HEK293T (cell line): ENCODE measurements at regions not wholly inside any gene's neighbourhood (a gene's known extent, or its start where the extent isn't known, plus 50 kb on each side); places are given as distances from the start of the nearest gene placed in this dataset.

Experiments used
- CTCF ChIA-PET: fragments of 350-600 bp; formaldehyde crosslinking; extraction: SDS; loops from one replicate; lab custom pipeline; 2021; ENCODE audit warnings: antibody characterized with exemption, inconsistent platforms; lab: Yijun Ruan, JAX
- POLR2A ChIA-PET: fragments of 350-600 bp; formaldehyde crosslinking; extraction: SDS; loops from one replicate; lab custom pipeline; 2020; ENCODE audit warnings: antibody characterized with exemption, inconsistent platforms; lab: Yijun Ruan, JAX
- DNase-seq: peaks from one replicate; pipeline ENCODE4 v3.0.0; 2012; ENCODE audit warnings: mixed read lengths; ENCODE audit errors: extremely low spot score
- ARNT ChIP-seq: fragments of 450-650 bp; IDR thresholded peaks from 2 replicates; pipeline ENCODE4 v1.6.1; 2017; ENCODE audit warnings: mild to moderate bottlenecking
- BHLHE40 ChIP-seq: fragments of 450-650 bp; IDR thresholded peaks from 2 replicates; pipeline ENCODE4 v1.6.1; 2016; ENCODE audit warnings: mild to moderate bottlenecking, moderate library complexity, borderline replicate concordance
- CTBP1 ChIP-seq: fragments of 450-650 bp; IDR thresholded peaks from 2 replicates; pipeline ENCODE4 v1.6.1; 2016; ENCODE audit warnings: borderline replicate concordance
- ELF4 ChIP-seq: fragments of 450-650 bp; IDR thresholded peaks from 2 replicates; pipeline ENCODE4 v1.6.1; 2017; ENCODE audit warnings: antibody characterized with exemption
- FOXA1 ChIP-seq: fragments of 450-650 bp; IDR thresholded peaks from 2 replicates; pipeline ENCODE4 v1.6.1; 2016; ENCODE audit warnings: mild to moderate bottlenecking
- FOXK2 ChIP-seq: fragments of 450-650 bp; IDR thresholded peaks from 2 replicates; pipeline ENCODE4 v1.6.1; 2016; ENCODE audit warnings: mild to moderate bottlenecking
- FOXM1 ChIP-seq: fragments of 450-650 bp; IDR thresholded peaks from 2 replicates; pipeline ENCODE4 v1.6.1; 2017; ENCODE audit warnings: mild to moderate bottlenecking, borderline replicate concordance
- HDGF ChIP-seq: fragments of 450-650 bp; IDR thresholded peaks from 2 replicates; pipeline ENCODE4 v1.6.1; 2017; ENCODE audit warnings: antibody characterized with exemption, borderline replicate concordance
- L3MBTL2 ChIP-seq: fragments of 450-650 bp; conservative IDR thresholded peaks from 2 replicates; pipeline ENCODE4 v1.6.1; 2016; ENCODE audit warnings: mild to moderate bottlenecking
- LEF1 ChIP-seq: fragments of 450-650 bp; IDR thresholded peaks from 2 replicates; pipeline ENCODE4 v1.6.1; 2017; ENCODE audit warnings: mild to moderate bottlenecking, borderline replicate concordance
- NFRKB ChIP-seq: fragments of 450-650 bp; IDR thresholded peaks from 2 replicates; pipeline ENCODE4 v1.6.1; 2016; ENCODE audit warnings: mild to moderate bottlenecking, moderate library complexity
- SP1 ChIP-seq: fragments of 450-650 bp; IDR thresholded peaks from 2 replicates; pipeline ENCODE4 v1.6.1; 2017
- SUZ12 ChIP-seq: fragments of 450-650 bp; IDR thresholded peaks from 2 replicates; pipeline ENCODE4 v1.6.1; 2016; ENCODE audit warnings: mild to moderate bottlenecking
- TARDBP ChIP-seq: fragments of 450-650 bp; IDR thresholded peaks from 2 replicates; pipeline ENCODE4 v1.6.1; 2016
- ZNF384 ChIP-seq: fragments of 450-650 bp; IDR thresholded peaks from 2 replicates; pipeline ENCODE4 v1.6.1; 2016
- TF ChIP-seq, protein P1 (sequence below): fragments of 450-650 bp; IDR thresholded peaks from 2 replicates; pipeline ENCODE4 v1.6.1; 2016

DNA sequence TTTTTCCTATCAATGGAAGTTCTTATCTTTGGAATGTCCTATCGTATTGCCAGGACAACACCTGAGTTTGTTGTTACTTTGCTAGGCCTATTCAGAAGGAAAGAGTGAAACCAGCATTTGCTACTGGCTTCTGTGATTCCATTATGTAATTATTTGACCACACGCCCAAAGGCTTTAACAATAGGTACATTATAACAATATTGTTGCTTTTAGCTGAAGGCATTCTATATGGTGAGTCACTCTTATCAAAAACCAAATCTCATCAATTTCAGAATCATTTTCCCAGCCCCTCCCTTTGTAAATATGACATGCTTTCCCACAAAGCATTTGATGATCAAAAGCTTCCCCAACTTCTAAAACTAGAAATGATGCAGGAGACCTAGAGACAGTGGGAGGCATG, 294.4 kb upstream of the NEBL start:
- CTCF ChIA-PET: no interaction called here
- no peak for DNase-seq
- POLR2A ChIA-PET: no interaction called here
- TF ChIP-seq FOXK2 (no peak), NFRKB (no peak), SP1 (no peak)

DNA sequence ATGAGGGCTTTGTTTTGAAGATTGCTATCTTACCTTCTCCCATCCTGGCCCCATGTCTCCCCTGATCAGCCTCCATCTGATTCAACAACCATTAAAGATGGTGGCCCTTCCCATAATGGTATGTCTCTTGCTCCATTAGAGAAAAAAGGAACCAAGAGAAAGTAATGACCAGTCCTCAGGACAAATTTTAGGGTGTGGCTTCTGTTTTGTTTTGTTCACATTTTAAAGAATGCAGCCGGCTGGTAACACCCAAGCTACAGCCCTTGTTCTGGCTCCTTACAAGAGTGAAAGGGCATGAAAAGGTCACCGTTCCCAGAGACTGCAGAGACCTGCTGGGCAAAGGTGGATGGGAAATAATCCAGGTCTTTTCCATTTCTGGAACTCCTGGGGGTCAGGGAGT, 287.9 kb upstream of the NEBL start:
- CTCF ChIA-PET: no interaction called here
- no peak for TF ChIP-seq FOXA1
- TF ChIP-seq ARNT: no peak
- no peak for TF ChIP-seq BHLHE40
- no peak for TF ChIP-seq ZNF384
- no peak for TF ChIP-seq FOXK2
- TF ChIP-seq L3MBTL2: no peak
- no peak for TF ChIP-seq SP1
- no peak for TF ChIP-seq ELF4
- no peak for TF ChIP-seq SUZ12
- TF ChIP-seq HDGF: no peak
- TF ChIP-seq, protein P1, sequence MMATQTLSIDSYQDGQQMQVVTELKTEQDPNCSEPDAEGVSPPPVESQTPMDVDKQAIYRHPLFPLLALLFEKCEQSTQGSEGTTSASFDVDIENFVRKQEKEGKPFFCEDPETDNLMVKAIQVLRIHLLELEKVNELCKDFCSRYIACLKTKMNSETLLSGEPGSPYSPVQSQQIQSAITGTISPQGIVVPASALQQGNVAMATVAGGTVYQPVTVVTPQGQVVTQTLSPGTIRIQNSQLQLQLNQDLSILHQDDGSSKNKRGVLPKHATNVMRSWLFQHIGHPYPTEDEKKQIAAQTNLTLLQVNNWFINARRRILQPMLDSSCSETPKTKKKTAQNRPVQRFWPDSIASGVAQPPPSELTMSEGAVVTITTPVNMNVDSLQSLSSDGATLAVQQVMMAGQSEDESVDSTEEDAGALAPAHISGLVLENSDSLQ: no peak
- no peak for TF ChIP-seq FOXM1
- TF ChIP-seq TARDBP: no peak
- TF ChIP-seq LEF1: no peak
- no peak for TF ChIP-seq NFRKB
- TF ChIP-seq CTBP1: no peak
- no peak for DNase-seq
- POLR2A ChIA-PET: no interaction called here

DNA sequence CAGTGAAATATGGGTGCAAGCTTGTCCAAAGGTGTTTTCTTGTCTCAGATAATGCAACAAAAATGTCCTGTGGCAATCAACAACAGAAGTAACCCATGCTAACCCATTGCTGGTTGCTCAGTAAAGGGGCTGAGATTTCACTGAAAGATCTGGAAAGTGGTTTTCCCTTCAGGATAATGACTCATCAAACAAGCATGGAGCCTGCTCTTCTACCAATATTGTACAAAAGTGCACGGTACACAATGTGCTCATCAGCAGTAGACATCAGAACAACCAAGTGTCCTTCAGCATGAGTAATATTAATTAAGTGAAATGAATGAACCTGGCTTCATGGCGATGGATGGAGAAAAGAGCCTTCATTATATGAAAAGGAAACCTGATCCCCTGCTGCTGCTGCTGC, 287.1 kb upstream of the NEBL start:
- CTCF ChIA-PET: no interaction called here
- POLR2A ChIA-PET: no interaction called here
- TF ChIP-seq ZNF384: no peak
- no peak for TF ChIP-seq HDGF
- TF ChIP-seq CTBP1: no peak
- no peak for TF ChIP-seq TARDBP
- no peak for TF ChIP-seq FOXK2
- TF ChIP-seq FOXA1: no peak
- no peak for TF ChIP-seq NFRKB
- TF ChIP-seq L3MBTL2: no peak
- TF ChIP-seq SP1: no peak
- no peak for TF ChIP-seq FOXM1
- no peak for TF ChIP-seq LEF1
- TF ChIP-seq, protein P1: no peak
- no peak for TF ChIP-seq SUZ12
- TF ChIP-seq BHLHE40: no peak
- TF ChIP-seq ARNT: no peak
- TF ChIP-seq ELF4: no peak
- DNase-seq: no peak

DNA sequence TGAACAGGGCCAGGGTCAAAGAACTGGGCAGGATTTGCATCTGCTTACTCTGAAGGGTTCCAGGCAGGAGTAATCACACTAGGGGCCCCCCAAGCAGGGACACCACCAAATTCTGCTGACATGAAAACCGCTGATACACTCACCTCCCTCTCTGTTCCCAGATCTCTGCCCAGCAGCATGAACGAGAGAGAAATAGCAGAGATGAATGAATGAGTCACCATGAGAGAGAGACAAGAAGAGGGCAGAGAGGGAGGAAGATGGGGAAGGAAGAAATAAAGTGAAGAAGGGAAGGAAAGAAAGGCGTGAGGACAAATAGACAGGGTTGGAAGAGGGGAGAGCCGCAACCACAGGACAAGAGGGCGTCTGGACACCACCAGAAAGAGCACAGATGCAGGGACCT, 285.9 kb upstream of the NEBL start:
- POLR2A ChIA-PET: no interaction called here
- CTCF ChIA-PET: no interaction called here
- no peak for TF ChIP-seq L3MBTL2
- no peak for TF ChIP-seq BHLHE40
- TF ChIP-seq ARNT: no peak
- no peak for TF ChIP-seq FOXM1
- no peak for TF ChIP-seq ELF4
- TF ChIP-seq CTBP1: no peak
- TF ChIP-seq SUZ12: no peak
- TF ChIP-seq ZNF384: no peak
- no peak for TF ChIP-seq NFRKB
- TF ChIP-seq HDGF: no peak
- TF ChIP-seq FOXA1: no peak
- TF ChIP-seq TARDBP: no peak
- no peak for TF ChIP-seq FOXK2
- no peak for DNase-seq

DNA sequence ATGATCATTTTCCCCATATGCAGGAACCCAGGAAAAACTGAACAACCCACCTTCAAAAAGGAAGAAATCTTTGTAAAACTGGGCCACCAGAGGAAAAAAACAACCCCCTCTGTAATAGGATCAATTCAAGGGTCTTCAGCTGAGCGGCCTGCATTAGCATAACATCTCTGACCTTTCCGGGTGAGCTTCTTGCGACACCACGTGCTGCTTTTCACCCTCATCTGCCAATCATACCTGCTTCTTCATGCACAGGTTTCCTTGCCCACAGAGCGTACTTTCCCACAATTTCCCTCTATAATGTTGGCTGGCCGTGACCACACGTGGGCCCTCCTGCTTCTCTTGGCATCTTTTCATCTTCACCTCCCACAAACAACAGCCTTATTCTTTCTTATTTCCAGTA, 284.3 kb upstream of the NEBL start:
- ChIA-PET POLR2A (no interaction called here), CTCF (interaction anchor here (0.6 kb wide), 1 partner anchor 106 kb away, joined by 3 read pairs; no protein-coding TSS in a partner anchor)
- TF ChIP-seq LEF1 (no peak), FOXK2 (no peak), ELF4 (no peak), ZNF384 (no peak), ARNT (no peak), SP1 (no peak), TARDBP (no peak), L3MBTL2 (no peak), BHLHE40 (no peak), HDGF (no peak)
- DNase-seq: no peak

DNA sequence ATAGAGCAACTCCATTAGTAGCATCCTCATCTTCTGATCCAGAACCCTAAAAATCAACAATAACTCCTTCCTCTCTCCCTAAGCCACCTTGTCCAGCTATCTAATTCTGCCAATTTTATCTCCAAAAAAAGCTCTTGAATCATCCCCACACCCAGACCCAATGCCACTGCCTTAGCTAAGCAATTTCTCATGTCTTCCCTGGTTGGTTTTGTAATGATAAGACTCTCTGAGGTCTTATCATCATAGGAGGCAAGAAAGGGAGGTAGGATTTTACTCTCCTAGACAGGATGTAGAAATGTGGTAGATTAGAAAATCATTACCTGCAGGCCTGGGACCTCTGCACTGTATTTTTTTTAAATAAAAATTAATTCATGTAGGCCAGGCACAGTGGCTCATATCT, 283.5 kb upstream of the NEBL start:
- POLR2A ChIA-PET: no interaction called here
- TF ChIP-seq FOXM1 (no peak), CTBP1 (no peak), FOXK2 (no peak), SUZ12 (no peak), ZNF384 (no peak), BHLHE40 (no peak)
- TF ChIP-seq, protein P1: no peak
- no peak for DNase-seq
- CTCF ChIA-PET: no interaction called here

DNA sequence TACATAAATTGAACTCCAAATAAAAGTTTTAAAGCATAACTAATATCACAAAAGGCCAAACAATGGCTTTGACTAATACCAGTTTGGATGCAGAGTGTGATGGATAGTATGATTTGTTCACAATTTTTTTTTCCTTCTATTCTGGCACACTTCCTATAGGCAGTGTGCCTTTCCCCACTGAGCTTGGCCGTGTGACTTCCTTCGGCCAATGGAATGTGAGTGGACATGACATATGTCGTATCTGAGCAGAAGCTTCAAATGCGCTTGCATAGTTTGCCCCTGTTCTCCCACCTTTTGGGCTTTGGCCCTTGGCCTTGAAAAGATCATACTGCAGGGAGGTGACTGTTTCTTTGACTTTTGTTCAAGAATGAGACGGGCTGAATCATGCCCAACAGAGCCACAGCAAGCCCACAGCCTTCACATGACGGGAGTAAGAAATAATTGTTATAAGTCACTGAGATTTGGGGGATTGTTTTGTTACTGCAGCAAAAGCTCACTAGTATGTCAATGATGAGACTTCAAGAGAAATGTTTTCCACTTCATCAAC, 279.9 kb upstream of the NEBL start:
- CTCF ChIA-PET: no interaction called here
- POLR2A ChIA-PET: no interaction called here
- DNase-seq: no peak
- peak; percentile 19; the same call in 1 of the 2 replicates for TF ChIP-seq L3MBTL2
- TF ChIP-seq FOXM1: no peak
